IgD-negative memory B cell (primary cell): ENCODE measurements at regions not wholly inside any gene's neighbourhood (a gene's known extent, or its start where the extent isn't known, plus 50 kb on each side); places are given as distances from the start of the nearest gene placed in this dataset.

Experiments
- H3K27ac Mint-ChIP-seq, 3 donors: one replicate each; pipeline ENCODE4 v1.8.0; 2020 to 2022; ENCODE audit warnings: mild to moderate bottlenecking in 3 of 3, mixed read lengths in 3 of 3, moderate library complexity in 1 of 3
- H3K27me3 Mint-ChIP-seq: one replicate; pipeline ENCODE4 v1.8.0; 2021; ENCODE audit warnings: mixed read lengths
- H3K36me3 Mint-ChIP-seq: one replicate; pipeline ENCODE4 v1.8.0; 2020; ENCODE audit warnings: mild to moderate bottlenecking, mixed read lengths
- H3K4me1 Mint-ChIP-seq, 3 donors: one replicate each; pipeline ENCODE4 v1.8.0; 2020 to 2022; ENCODE audit warnings: mixed read lengths in 3 of 3, mild to moderate bottlenecking in 1 of 3
- H3K4me3 Mint-ChIP-seq, 4 donors: one replicate each; pipeline ENCODE4 v1.8.0; 2020 to 2022; ENCODE audit warnings: mild to moderate bottlenecking in 4 of 4, mixed read lengths in 4 of 4, moderate library complexity in 3 of 4
- H3K9me3 Mint-ChIP-seq, 3 donors: one replicate each; pipeline ENCODE4 v1.8.0; 2020 to 2021; ENCODE audit warnings: mixed read lengths in 3 of 3, mild to moderate bottlenecking in 1 of 3

DNA sequence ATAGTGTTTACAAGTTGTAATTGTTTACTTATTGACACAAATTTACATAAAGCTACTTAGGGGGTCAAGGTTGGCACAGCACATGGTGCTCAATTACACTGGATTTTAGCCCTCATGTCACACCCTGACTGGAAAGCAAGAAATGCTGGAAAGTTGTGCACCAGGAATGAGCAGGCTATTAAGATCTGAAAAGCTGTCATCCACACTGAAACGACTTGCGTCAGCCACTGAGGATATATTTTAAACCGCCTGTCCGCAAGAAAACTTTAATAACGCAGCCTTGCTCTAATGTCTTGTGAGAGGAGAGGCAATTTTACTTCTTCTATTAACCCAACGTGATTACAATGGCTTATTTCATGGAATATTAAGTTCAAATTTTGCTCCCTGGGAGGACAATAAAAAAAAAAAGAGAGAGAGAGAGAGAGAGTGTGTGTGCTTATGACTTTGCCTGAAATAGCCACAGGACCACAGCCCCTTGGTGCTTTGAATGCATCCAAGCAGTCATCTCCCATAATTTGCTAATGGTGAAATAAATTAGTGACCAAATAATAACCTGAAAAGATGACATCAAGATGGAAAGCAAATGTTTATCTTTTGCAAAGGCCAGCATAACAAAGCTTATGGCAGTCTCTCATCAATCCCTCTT is 425.4 kb upstream of the PSMD7 start:
- Mint-ChIP-seq H3K4me1 (no peaks in the 10 kb centered on the region), H3K9me3 (no peaks in the 10 kb centered on the region), H3K36me3 (no peaks in the 10 kb centered on the region), H3K27ac (no peak overlapping the region), H3K27me3 (no peaks in the 10 kb centered on the region), H3K4me3 (no peak overlapping the region)

DNA sequence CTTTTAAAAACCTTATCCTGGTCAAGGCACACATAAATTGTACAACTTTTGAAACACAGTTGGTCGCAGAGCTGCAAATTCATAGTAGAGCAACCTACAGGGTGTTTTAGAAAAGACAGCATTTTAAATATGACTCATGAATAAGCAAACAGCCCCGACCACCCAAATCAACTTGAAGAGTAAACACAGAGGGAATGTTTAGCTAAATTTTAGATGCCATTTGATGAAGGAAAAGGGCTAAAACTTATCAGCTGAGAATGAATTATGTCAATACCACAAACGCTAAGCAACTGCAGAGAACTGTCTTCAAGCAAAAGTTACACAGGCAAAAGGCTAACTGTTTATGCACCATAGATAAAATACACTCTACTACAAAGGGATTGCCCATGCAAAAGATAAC is 427.5 kb upstream of the PSMD7 start:
- no peaks in the 10 kb centered on the region for H3K4me1 Mint-ChIP-seq
- H3K4me3 Mint-ChIP-seq = no peak overlapping the region
- no peaks in the 10 kb centered on the region for H3K9me3 Mint-ChIP-seq
- H3K36me3 Mint-ChIP-seq = no peaks in the 10 kb centered on the region
- no peak overlapping the region for H3K27ac Mint-ChIP-seq
- no peaks in the 10 kb centered on the region for H3K27me3 Mint-ChIP-seq

DNA sequence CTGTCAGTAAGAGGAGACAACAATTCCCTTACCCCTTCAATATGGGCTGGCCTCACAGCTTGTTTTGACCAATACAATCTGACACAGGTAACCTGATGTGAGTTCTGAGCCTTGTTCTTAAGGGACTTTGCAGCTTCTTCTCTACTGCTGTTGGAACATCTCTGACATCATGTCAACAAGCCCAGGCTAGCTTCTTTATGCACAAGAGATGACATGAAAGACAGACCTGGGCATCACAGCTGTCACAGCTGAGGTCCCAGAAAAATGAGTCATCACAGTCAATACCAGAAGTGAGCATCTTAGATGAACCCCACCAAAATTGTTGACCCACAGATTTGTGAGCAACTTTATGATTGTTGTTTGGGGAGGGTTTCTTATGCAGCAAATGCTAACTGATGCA is 431.7 kb upstream of the PSMD7 start:
- H3K27ac Mint-ChIP-seq = no peak overlapping the region
- no peaks in the 10 kb centered on the region for H3K9me3 Mint-ChIP-seq
- H3K4me3 Mint-ChIP-seq = no peak overlapping the region
- H3K36me3 Mint-ChIP-seq = no peaks in the 10 kb centered on the region
- no peaks in the 10 kb centered on the region for H3K27me3 Mint-ChIP-seq
- H3K4me1 Mint-ChIP-seq = no peaks in the 10 kb centered on the region

DNA sequence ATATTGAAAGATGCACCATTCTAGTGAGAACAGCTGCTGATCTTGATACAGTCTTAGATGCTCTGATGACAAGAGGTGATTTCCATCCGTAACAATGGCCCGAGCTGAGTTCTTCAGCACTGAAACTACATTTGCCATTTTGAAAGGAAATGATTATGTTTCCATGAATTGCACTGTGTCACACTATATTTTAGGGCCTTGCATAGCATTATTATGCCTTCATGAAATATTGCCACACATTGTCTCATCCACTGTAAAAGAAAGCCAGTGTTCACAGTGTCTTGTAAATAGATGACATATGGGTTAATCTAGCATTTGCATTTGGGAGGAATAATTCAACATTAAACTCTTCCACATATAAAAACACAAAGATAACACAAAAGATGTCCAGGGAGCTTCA is 438.3 kb upstream of the PSMD7 start:
- H3K27ac Mint-ChIP-seq = no peak overlapping the region
- no peaks in the 10 kb centered on the region for H3K4me1 Mint-ChIP-seq
- H3K4me3 Mint-ChIP-seq = no peak overlapping the region
- no peaks in the 10 kb centered on the region for H3K27me3 Mint-ChIP-seq
- H3K9me3 Mint-ChIP-seq = no peaks in the 10 kb centered on the region
- H3K36me3 Mint-ChIP-seq = no peaks in the 10 kb centered on the region

DNA sequence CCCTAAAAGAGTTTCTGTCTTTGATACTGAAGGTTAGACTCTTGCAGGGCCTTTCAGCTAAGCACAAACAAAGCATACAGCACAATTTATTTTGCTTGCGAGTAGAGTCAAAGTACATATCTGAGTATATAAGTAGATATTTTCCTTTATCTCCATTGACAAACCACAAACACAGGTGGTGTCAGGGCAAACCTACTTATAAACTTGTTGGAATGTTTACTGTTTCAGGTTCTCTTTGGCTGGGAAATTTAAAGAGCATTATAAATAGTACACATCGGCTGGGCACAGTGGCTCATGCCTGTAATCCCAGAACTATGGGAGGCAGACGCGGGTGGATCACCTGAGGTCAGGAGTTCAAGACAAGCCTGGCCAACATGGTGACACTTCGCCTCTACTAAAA is 442.6 kb upstream of the PSMD7 start:
- no peak overlapping the region for H3K4me3 Mint-ChIP-seq

DNA sequence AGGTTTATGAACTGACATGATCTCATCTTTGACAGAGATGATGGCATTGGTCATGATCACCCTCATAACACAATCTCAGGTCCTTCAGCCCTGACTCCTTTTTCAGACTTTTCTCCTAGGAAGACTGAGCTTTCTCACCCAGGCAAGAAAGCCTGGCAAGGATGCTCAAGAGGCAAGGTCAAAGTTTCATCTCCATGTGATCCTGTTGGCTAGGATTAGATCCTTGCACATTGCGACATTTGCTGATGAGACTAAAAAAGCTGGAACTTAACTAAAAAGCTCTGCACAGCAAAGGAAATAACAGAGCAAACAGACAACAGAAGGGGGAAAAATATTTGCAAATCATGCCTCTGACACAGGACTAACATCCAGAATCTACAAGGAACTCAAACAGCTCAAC is 444.1 kb upstream of the PSMD7 start:
- Mint-ChIP-seq H3K9me3 (peaks cover 0 to 2% (median 0%) of the 10 kb centered on the region in 3 donors), H3K36me3 (peaks cover 2% of the 10 kb centered on the region), H3K4me3 (no peak overlapping the region), H3K27ac (no peak overlapping the region), H3K27me3 (peaks cover 2% of the 10 kb centered on the region), H3K4me1 (no peaks in the 10 kb centered on the region)

More for the DNA sequence above, 442.6 kb upstream of the PSMD7 start:
- Mint-ChIP-seq H3K27ac (no peak overlapping the region), H3K36me3 (peaks cover 2% of the 10 kb centered on the region), H3K9me3 (peaks cover 0 to 2% (median 0%) of the 10 kb centered on the region in 3 donors), H3K27me3 (peaks cover 2% of the 10 kb centered on the region), H3K4me1 (no peaks in the 10 kb centered on the region)

DNA sequence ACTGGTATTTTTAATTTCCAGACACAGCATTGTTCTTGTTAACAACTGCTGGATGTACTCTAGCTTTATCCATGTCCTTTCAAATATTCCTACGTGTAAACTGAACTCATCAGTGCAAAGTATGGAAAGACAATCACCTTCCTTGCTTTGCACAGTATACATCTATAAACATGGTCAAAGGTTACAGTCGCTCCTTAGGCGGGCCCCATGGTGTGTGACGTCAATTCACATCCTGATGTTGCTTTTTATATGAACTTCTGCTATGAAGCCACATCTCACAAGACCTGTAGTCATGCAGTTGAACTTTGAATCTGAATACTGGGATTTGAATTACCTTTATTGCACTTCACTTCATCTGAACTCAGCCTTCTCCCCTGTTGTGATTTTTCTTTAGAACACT is 447.6 kb upstream of the PSMD7 start:
- Mint-ChIP-seq H3K27me3 (peaks cover 2% of the 10 kb centered on the region), H3K4me1 (no peaks in the 10 kb centered on the region), H3K9me3 (peaks cover 2 to 4% (median 3%) of the 10 kb centered on the region in 3 donors), H3K27ac (no peak overlapping the region), H3K36me3 (peaks cover 2% of the 10 kb centered on the region), H3K4me3 (no peak overlapping the region)

DNA sequence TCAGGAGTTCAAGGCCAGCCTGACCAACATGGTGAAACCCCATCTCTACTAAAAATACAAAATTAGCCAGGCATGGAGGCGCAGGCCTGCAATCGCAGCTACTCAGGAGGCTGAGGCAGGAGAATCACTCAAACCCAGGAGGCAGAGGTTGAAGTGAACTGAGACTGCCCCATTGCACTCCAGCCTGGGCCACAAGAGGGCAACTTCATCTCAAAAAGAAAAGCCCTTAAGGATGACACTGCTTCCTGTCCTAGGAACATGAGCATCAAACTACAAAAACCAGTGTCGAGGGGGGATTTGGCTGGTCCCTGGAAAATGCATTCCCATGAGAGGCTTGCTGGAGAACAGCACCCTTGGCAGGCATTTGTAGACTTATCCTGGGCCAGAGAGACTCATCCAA is 449.5 kb upstream of the PSMD7 start:
- Mint-ChIP-seq H3K9me3 (peaks cover 2 to 4% (median 3%) of the 10 kb centered on the region in 3 donors), H3K4me3 (no peak overlapping the region)

DNA sequence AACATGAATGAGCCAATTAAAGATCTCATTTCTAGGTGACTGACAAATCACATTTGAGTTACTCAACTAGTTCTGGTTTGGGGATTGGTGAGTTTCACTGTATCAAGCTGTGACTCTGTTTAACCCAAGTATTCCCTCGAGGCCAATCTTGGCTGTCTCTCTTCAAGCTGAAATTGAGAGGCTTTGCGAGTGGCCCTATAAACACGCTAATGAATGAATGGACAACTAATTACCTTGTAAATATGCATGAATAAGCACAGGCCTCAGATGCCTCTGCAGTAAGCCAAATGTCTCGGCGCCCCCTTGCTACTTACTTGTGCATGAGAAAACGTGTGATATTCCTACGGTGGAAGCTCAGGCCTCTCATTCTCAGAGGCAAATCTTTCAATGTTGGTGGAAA is 450.3 kb upstream of the PSMD7 start:
- Mint-ChIP-seq H3K4me1 (no peaks in the 10 kb centered on the region), H3K36me3 (peaks cover 2% of the 10 kb centered on the region), H3K27me3 (peaks cover 2% of the 10 kb centered on the region), H3K4me3 (no peak overlapping the region), H3K9me3 (peaks cover 2 to 4% (median 3%) of the 10 kb centered on the region in 3 donors), H3K27ac (no peak overlapping the region)

More for the DNA sequence above, 449.5 kb upstream of the PSMD7 start:
- Mint-ChIP-seq H3K4me1 (no peaks in the 10 kb centered on the region), H3K36me3 (peaks cover 2% of the 10 kb centered on the region), H3K27me3 (peaks cover 2% of the 10 kb centered on the region), H3K27ac (no peak overlapping the region)

DNA sequence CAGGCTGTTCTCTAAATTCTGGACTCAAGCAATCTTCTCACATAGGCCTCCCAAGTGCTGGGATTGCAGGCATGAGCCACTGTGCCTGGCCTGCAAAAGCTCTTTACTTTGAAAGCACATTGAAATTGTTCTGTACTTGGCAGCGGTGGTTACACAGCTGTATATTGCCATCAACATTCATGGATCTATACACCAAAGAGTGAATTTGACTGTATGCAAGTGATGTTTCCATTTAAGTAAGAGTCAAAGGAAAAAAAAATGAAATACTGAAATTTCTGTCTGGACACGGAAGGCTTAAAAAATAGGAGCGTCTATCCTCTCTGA is 450.6 kb upstream of the PSMD7 start:
- H3K4me3 Mint-ChIP-seq = no peak overlapping the region
- H3K27me3 Mint-ChIP-seq = peaks cover 1% of the 10 kb centered on the region

DNA sequence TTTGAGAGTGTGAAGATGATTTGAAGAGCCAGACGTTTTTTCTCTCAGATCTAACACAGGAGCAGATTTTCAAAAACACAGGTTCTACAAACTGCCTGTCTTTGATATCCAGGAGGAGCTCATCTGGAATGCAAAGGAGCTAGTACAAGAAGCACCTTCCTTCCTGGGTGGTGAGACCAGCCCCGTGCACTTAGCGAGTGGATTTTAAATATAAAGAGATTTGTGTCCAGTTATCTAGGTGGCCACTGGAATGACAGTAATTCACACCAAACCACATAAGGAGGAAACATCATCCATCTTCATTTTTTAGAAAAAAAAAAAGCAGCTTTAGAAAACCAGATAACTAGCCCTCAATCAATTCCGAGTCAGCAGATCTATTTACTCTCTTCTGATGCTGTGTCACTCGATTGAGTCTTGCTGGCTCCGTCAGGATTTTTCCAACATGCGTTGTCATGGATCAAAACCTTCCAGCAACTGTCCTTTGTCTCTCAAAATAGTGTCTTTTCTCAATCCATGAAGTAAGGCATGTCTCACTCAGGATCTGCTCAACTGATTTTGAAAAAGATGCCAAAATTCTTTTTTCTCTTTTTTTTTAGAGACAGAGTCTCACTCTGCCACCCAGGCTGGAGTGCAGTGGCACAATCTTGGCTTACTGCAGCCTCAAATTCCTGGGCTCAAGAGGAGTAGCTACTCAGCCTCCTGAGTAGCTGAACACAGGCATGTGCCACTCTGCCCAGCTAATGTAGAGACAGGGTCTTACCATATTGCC is 451.2 kb upstream of the PSMD7 start:
- H3K36me3 Mint-ChIP-seq = peaks cover 2% of the 10 kb centered on the region
- H3K27ac Mint-ChIP-seq = no peak overlapping the region
- no peaks in the 10 kb centered on the region for H3K4me1 Mint-ChIP-seq
- peaks cover 0 to 4% (median 3%) of the 10 kb centered on the region in 3 donors for H3K9me3 Mint-ChIP-seq
- no peak overlapping the region for H3K4me3 Mint-ChIP-seq
- H3K27me3 Mint-ChIP-seq = peaks cover 4% of the 10 kb centered on the region

More for the DNA sequence above, 450.6 kb upstream of the PSMD7 start:
- H3K27ac Mint-ChIP-seq = no peak overlapping the region
- peaks cover 2% of the 10 kb centered on the region for H3K36me3 Mint-ChIP-seq
- H3K9me3 Mint-ChIP-seq = peaks cover under 1 to 4% (median 3%) of the 10 kb centered on the region in 3 donors
- H3K4me1 Mint-ChIP-seq = no peaks in the 10 kb centered on the region

DNA sequence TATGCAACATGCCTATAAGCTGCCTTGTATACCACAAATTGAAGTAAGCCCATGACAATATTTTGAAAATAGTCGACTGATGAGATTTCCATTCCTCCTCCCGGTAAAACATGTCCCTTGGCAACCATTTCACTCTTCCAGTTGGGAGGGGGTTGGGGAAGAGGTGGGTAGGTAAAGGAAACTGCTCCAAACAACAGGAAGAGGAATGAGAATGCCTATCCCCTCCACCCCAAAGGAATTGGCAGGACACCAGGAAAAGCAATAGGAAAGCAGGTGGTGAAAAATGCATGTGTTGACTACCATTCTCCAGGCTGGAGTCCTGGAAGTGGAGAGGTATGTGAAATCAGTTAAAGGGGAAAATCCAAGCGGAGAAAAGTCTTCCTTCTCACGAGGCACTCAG is 455.9 kb upstream of the PSMD7 start:
- peaks cover 3 to 10% (median 6%) of the 10 kb centered on the region in 3 donors for H3K9me3 Mint-ChIP-seq
- no peaks in the 10 kb centered on the region for H3K36me3 Mint-ChIP-seq
- H3K4me3 Mint-ChIP-seq = no peak overlapping the region
- peaks cover 4% of the 10 kb centered on the region for H3K27me3 Mint-ChIP-seq
- no peak overlapping the region for H3K27ac Mint-ChIP-seq
- H3K4me1 Mint-ChIP-seq = no peaks in the 10 kb centered on the region

DNA sequence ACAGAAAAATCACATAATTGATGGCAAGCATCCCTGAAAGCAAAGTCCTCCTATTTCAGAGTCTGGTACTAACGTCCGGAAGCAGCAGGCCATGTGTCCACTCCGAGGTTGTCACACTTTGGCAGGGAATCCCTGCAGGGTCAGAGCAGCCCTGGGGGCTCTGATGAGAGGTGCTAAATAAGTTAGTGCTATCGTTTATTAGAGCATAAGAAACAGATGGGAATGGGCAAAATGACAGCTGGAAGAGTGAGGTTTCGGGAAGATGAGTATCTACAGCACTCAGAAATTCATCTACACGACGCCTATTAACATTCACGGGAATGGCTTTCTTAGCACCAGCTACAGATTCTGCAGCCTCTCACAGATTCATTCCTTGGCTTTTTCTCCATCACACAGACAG is 465.4 kb upstream of the PSMD7 start:
- H3K27ac Mint-ChIP-seq = no peak overlapping the region
- peaks cover 0 to 3% (median 0%) of the 10 kb centered on the region in 3 donors for H3K9me3 Mint-ChIP-seq
- H3K36me3 Mint-ChIP-seq = no peaks in the 10 kb centered on the region
- H3K27me3 Mint-ChIP-seq = no peaks in the 10 kb centered on the region
- no peak overlapping the region for H3K4me3 Mint-ChIP-seq
- H3K4me1 Mint-ChIP-seq = no peaks in the 10 kb centered on the region

DNA sequence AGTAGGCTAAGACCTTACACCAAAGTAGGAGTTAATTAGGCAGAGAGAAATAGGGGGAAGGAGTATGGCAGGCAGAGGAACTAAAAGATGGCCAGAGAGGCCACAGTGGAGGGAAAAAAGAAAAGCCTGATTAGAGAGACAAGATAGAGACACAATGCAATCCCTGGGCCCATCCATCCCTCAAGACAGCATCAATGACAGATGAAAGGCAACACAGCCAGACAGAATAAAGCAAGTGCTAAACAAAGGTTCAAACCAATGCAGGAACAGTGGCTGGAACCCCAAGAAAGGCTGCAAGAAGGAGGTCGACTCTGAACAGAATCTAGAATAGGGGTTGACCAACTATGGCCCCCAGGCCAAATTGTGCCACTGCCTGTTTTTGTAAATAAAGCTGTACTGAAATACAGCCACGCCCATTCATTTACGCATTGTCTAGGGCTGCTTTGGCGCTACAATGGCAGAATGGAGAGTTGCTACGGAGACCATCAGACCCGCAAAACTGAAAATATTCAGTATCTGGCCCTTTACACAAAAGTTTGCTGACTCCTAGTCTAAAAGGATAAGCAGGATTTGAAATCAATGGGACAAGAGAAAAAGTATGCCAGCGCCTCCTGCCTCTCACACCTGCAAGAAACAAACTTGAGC is 473.3 kb upstream of the PSMD7 start:
- H3K4me1 Mint-ChIP-seq = no peaks in the 10 kb centered on the region
- H3K27ac Mint-ChIP-seq = no peak overlapping the region
- H3K36me3 Mint-ChIP-seq = no peaks in the 10 kb centered on the region
- H3K4me3 Mint-ChIP-seq = no peak overlapping the region
- H3K9me3 Mint-ChIP-seq = peaks cover 2 to 9% (median 3%) of the 10 kb centered on the region in 3 donors
- no peaks in the 10 kb centered on the region for H3K27me3 Mint-ChIP-seq

DNA sequence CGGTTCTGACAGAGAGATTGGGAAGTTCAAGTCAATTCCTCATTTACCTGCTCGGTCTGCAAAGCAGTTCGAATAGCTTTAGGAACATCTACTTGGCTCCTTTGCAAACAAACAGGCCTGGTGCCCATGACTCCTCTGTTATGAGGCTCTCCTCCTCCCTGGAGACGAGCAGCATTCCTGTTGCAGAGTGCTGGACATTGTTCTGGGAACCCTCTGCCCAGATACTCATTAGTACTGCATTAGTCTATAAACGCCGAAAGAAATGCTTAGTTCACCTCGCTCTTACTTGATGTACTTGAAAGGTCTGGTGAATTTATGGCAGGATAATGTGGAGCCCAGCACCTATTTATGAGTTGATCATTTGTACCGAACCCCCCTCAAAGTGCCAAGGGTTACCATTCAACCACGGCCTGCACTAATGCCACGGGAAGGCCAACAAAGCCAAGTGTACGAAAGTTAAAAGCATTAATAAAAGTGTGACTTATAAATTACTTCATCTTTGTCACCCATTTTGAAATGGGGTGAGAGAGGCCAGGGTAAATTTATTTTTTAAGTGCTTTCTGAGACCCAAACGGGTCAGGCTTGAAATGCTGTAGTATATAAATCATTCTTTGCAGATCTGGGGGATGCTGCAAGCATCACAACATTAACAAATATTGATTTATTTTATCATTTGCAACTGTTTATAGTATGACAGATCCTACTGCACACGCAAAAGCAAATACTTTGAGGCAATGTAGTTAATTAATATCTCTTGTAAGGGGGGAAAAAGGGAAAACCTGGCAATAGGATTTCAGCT is 478.9 kb upstream of the PSMD7 start:
- H3K9me3 Mint-ChIP-seq = peaks cover 0 to 5% (median 4%) of the 10 kb centered on the region in 3 donors
- no peak overlapping the region for H3K27ac Mint-ChIP-seq
- H3K4me1 Mint-ChIP-seq = no peaks in the 10 kb centered on the region
- H3K36me3 Mint-ChIP-seq = peaks cover 2% of the 10 kb centered on the region
- no peak overlapping the region for H3K4me3 Mint-ChIP-seq
- H3K27me3 Mint-ChIP-seq = peaks cover 2% of the 10 kb centered on the region
